ENCODE measurements at regions not wholly inside any gene's neighbourhood (a gene's known extent, or its start where the extent isn't known, plus 50 kb on each side); places are given as distances from the start of the nearest gene placed in this dataset.

DNA sequence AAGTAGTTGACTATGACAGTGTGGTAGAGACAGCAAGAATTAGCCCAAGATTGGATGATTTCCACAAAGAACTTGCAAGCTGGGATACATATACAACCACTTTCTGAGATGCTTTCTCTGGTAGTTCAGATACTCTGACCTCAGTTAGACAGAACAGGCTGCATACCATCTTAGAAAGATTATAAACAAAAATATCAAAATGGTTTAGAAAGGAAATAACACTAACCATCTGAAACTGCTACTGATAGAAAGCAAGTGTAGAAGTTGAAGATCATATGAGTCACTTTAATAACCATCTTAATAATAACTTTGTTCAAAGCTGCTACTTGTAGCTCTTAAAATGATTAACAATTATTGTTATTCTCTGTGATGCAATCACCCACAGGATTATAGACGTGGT, 255.4 kb upstream of the TTC29 start:
- TF ChIP-seq, protein P1, sequence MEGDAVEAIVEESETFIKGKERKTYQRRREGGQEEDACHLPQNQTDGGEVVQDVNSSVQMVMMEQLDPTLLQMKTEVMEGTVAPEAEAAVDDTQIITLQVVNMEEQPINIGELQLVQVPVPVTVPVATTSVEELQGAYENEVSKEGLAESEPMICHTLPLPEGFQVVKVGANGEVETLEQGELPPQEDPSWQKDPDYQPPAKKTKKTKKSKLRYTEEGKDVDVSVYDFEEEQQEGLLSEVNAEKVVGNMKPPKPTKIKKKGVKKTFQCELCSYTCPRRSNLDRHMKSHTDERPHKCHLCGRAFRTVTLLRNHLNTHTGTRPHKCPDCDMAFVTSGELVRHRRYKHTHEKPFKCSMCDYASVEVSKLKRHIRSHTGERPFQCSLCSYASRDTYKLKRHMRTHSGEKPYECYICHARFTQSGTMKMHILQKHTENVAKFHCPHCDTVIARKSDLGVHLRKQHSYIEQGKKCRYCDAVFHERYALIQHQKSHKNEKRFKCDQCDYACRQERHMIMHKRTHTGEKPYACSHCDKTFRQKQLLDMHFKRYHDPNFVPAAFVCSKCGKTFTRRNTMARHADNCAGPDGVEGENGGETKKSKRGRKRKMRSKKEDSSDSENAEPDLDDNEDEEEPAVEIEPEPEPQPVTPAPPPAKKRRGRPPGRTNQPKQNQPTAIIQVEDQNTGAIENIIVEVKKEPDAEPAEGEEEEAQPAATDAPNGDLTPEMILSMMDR (IDR thresholded peaks at IDR 0.05; ENCODE audit: insufficient read depth, low read length, poor library complexity, severe bottlenecking): no peak
- TF ChIP-seq EZH2phosphoT487 (conservative IDR thresholded peaks at IDR 0.05; ENCODE audit: low read length): no peak

Measured in SU-DHL-6 (cell line).